GM21528 (cell line): ENCODE measurements at regions not wholly inside any gene's neighbourhood (a gene's known extent, or its start where the extent isn't known, plus 50 kb on each side); places are given as distances from the start of the nearest gene placed in this dataset.

Experiments used
- ATAC-seq: cut with Tn5 transposase; IDR thresholded peaks from one replicate; pipeline ENCODE4 v1.9.1; 2021; ENCODE audit warnings: mild to moderate bottlenecking, moderate library complexity; ENCODE audit not compliant: unreplicated experiment, low FRiP score

GRCh38 chr2:80778704-80779103 lies 474.2 kb upstream of the LRRTM1 start:
- no peak for ATAC-seq

GRCh38 chr2:80748592-80748991 lies 444.0 kb upstream of the LRRTM1 start:
- ATAC-seq: no peak

GRCh38 chr2:80737047-80737446 lies 432.5 kb upstream of the LRRTM1 start:
- ATAC-seq: no peak

- no peak for ATAC-seq
Observed at GRCh38 chr2:80725001-80725400, 420.4 kb upstream of the LRRTM1 start.

GRCh38 chr2:80722803-80723202 lies 418.3 kb upstream of the LRRTM1 start:
- ATAC-seq: no peak

- no peak for ATAC-seq
Observed at GRCh38 chr2:80719607-80720006, 415.1 kb upstream of the LRRTM1 start.

- ATAC-seq: no peak
Observed at GRCh38 chr2:80715433-80715832, 410.9 kb upstream of the LRRTM1 start.

GRCh38 chr2:80711915-80712314 lies 407.4 kb upstream of the LRRTM1 start:
- ATAC-seq: no peak

- ATAC-seq: no peak
Observed at GRCh38 chr2:80706951-80707350, 402.4 kb upstream of the LRRTM1 start.

GRCh38 chr2:80706541-80706940 lies 402.0 kb upstream of the LRRTM1 start:
- no peak for ATAC-seq

GRCh38 chr2:80703532-80703931 lies 399.0 kb upstream of the LRRTM1 start:
- ATAC-seq: no peak

- ATAC-seq: no peak
Observed at GRCh38 chr2:80700961-80701360, 396.4 kb upstream of the LRRTM1 start.
